ENCODE measurements at regions not wholly inside any gene's neighbourhood (a gene's known extent, or its start where the extent isn't known, plus 50 kb on each side); places are given as distances from the start of the nearest gene placed in this dataset.

DNA sequence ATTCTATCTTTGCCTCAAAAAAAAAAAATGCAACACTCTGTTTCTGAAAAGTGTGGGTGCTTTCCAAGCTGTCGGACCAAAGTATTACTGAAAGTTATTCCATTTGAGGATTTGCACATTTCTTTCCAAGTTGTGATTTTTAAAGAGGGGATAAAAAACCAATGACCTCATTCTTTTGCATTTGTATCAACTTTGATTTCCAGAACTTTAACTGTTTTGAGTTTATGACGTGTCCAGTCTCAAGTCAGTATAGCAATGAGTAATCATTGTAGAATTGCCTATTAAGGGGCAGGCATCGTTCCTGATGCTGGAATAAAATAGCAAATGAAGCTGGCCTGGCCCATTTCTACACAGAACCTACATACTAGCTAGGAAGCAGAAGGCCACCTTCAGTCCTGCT is 229.6 kb upstream of the RBFOX1 start:
- TF ChIP-seq POLR2AphosphoS5 (IDR thresholded peaks at IDR 0.05; ENCODE audit: insufficient read depth in 1 of 2, low read depth in 1 of 2) (no peak), POLR2A (IDR thresholded peaks at IDR 0.05) (no peak)
- TF ChIP-seq, protein P1, sequence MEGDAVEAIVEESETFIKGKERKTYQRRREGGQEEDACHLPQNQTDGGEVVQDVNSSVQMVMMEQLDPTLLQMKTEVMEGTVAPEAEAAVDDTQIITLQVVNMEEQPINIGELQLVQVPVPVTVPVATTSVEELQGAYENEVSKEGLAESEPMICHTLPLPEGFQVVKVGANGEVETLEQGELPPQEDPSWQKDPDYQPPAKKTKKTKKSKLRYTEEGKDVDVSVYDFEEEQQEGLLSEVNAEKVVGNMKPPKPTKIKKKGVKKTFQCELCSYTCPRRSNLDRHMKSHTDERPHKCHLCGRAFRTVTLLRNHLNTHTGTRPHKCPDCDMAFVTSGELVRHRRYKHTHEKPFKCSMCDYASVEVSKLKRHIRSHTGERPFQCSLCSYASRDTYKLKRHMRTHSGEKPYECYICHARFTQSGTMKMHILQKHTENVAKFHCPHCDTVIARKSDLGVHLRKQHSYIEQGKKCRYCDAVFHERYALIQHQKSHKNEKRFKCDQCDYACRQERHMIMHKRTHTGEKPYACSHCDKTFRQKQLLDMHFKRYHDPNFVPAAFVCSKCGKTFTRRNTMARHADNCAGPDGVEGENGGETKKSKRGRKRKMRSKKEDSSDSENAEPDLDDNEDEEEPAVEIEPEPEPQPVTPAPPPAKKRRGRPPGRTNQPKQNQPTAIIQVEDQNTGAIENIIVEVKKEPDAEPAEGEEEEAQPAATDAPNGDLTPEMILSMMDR (IDR thresholded peaks at IDR 0.05): no peak
- intact Hi-C loops (cut with DNase I): no loop called here
- H3K9me3 ChIP-seq: no peaks in the 10 kb centered on the region
- H3K4me3 ChIP-seq: no peak overlapping the region
- no peak overlapping the region for H3K27ac ChIP-seq
- H3K27me3 ChIP-seq: no peaks in the 10 kb centered on the region
- no peak for DNase-seq (ENCODE audit: extremely low spot score in 2 of 2)
- no peaks in the 10 kb centered on the region for H3K4me1 ChIP-seq
- no peaks in the 10 kb centered on the region for H3K36me3 ChIP-seq

- H3K27me3 ChIP-seq: no peaks in the 10 kb centered on the region
- intact Hi-C loops (cut with DNase I): no loop called here
- H3K4me1 ChIP-seq: no peaks in the 10 kb centered on the region
- H3K9me3 ChIP-seq: no peaks in the 10 kb centered on the region
- TF ChIP-seq, protein P1 (IDR thresholded peaks at IDR 0.05): no peak
- TF ChIP-seq POLR2AphosphoS5 (IDR thresholded peaks at IDR 0.05; ENCODE audit: insufficient read depth in 1 of 2, low read depth in 1 of 2): no peak
- TF ChIP-seq POLR2A (IDR thresholded peaks at IDR 0.05): no peak
- no peaks in the 10 kb centered on the region for H3K36me3 ChIP-seq
- no peak for DNase-seq (ENCODE audit: extremely low spot score in 2 of 2)
- no peak overlapping the region for H3K4me3 ChIP-seq
- H3K27ac ChIP-seq: no peak overlapping the region
Measured at GRCh38 chr16:7101054-7101453, 231.6 kb upstream of the RBFOX1 start.

- H3K27ac ChIP-seq: no peak overlapping the region
- intact Hi-C loops (cut with DNase I): no loop called here
- H3K4me3 ChIP-seq: no peak overlapping the region
- H3K4me1 ChIP-seq: no peaks in the 10 kb centered on the region
- no peak for DNase-seq (ENCODE audit: extremely low spot score in 2 of 2)
- H3K9me3 ChIP-seq: no peaks in the 10 kb centered on the region
- H3K36me3 ChIP-seq: no peaks in the 10 kb centered on the region
- no peaks in the 10 kb centered on the region for H3K27me3 ChIP-seq
- TF ChIP-seq POLR2A (IDR thresholded peaks at IDR 0.05) (no peak), POLR2AphosphoS5 (IDR thresholded peaks at IDR 0.05; ENCODE audit: insufficient read depth in 1 of 2, low read depth in 1 of 2) (no peak)
- TF ChIP-seq, protein P1 (IDR thresholded peaks at IDR 0.05): no peak
Measured at GRCh38 chr16:7097518-7097917, 235.1 kb upstream of the RBFOX1 start.

DNA sequence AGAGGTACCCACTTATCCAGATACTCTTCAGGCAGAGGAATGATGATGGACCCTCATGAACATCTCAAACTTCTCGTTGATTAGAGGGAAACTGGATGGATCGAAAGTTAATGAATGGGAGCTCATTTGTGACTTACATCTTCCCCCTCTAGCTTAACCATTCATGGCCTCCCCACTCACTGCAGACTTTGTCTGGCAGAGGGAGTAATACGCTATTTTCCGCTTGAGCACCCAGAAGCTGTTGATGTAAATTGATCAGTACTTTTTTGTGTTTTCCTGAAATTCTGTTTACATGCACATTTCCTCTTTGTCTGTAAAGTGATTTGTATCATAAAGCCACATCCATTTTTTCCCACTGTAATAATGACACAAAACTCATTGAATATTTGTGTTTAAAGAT is 239.1 kb upstream of the RBFOX1 start:
- Histone ChIP-seq H3K27me3 (no peaks in the 10 kb centered on the region), H3K9me3 (no peaks in the 10 kb centered on the region), H3K4me3 (no peak overlapping the region), H3K4me1 (no peaks in the 10 kb centered on the region), H3K27ac (no peak overlapping the region), H3K36me3 (no peaks in the 10 kb centered on the region)
- no peak for DNase-seq (ENCODE audit: extremely low spot score in 2 of 2)
- TF ChIP-seq POLR2AphosphoS5 (IDR thresholded peaks at IDR 0.05; ENCODE audit: insufficient read depth in 1 of 2, low read depth in 1 of 2) (no peak), POLR2A (IDR thresholded peaks at IDR 0.05) (no peak)
- TF ChIP-seq, protein P1 (IDR thresholded peaks at IDR 0.05): no peak
- intact Hi-C loops (cut with DNase I): no loop called here

- intact Hi-C loops (cut with DNase I): no loop called here
- TF ChIP-seq POLR2A (IDR thresholded peaks at IDR 0.05) (no peak), POLR2AphosphoS5 (IDR thresholded peaks at IDR 0.05; ENCODE audit: insufficient read depth in 1 of 2, low read depth in 1 of 2) (no peak)
- TF ChIP-seq, protein P1 (IDR thresholded peaks at IDR 0.05): no peak
- Histone ChIP-seq H3K4me3 (no peak overlapping the region), H3K4me1 (no peaks in the 10 kb centered on the region), H3K36me3 (no peaks in the 10 kb centered on the region), H3K27me3 (no peaks in the 10 kb centered on the region), H3K27ac (no peak overlapping the region), H3K9me3 (no peaks in the 10 kb centered on the region)
- DNase-seq (ENCODE audit: extremely low spot score in 2 of 2): no peak
Measured at GRCh38 chr16:7090628-7091115, 242.0 kb upstream of the RBFOX1 start.

All from vagina (tissue), 2 donors.